PC-3 (cell line): ENCODE measurements at regions not wholly inside any gene's neighbourhood (a gene's known extent, or its start where the extent isn't known, plus 50 kb on each side); places are given as distances from the start of the nearest gene placed in this dataset.

Experiments used
- ATAC-seq: fragments of 200-7000 bp; cut with Tn5 transposase; 2 replicates; pipeline ENCODE4 v1.9.1; 2020; ENCODE audit warnings: mild to moderate bottlenecking, moderate library complexity
- BruUV-seq: library from RNA; stranded (reverse); fragments of 400-500 nt; replicated peaks from 2 replicates; lab custom pipeline; 2021; lab: Mats Ljungman, UMichigan
- CTCF ChIA-PET: fragments of 300-600 bp; sonication (Branson Sonifier 250); formaldehyde crosslinking; loops from one replicate; lab custom pipeline; 2022; ENCODE audit warnings: antibody characterized with exemption; lab: Charles Lee
- POLR2A ChIA-PET: fragments of 300-600 bp; sonication (Branson Sonifier 250); formaldehyde crosslinking; loops from one replicate; lab custom pipeline; 2022; ENCODE audit warnings: antibody characterized with exemption; ENCODE audit not compliant: unreplicated experiment; lab: Charles Lee
- DNase-seq: peaks from one replicate; pipeline ENCODE4 v3.0.0-alpha.2; 2015
- H2AFZ ChIP-seq: fragments of 300-600 bp; sonication (generic); 2 replicates; pipeline ENCODE4 v1.6.0; 2016; ENCODE audit warnings: antibody characterized with exemption, low read length
- H3F3A ChIP-seq: fragments of 300-600 bp; sonication (generic); one replicate; pipeline ENCODE4 v1.6.0; 2017; ENCODE audit warnings: antibody characterized with exemption, low read length, control low read depth, mild to moderate bottlenecking; ENCODE audit not compliant: unreplicated experiment
- H3K27ac ChIP-seq: fragments of 300-600 bp; sonication (generic); 2 replicates; pipeline ENCODE4 v1.5.1; 2016; ENCODE audit warnings: mild to moderate bottlenecking, low read length
- H3K27me3 ChIP-seq: fragments of 300-600 bp; sonication (generic); 2 replicates; pipeline ENCODE4 v1.6.1; 2016; ENCODE audit warnings: low read length, mixed read lengths
- H3K36me3 ChIP-seq: fragments of 300-600 bp; sonication (generic); 2 replicates; pipeline ENCODE4 v1.6.1; 2016; ENCODE audit warnings: low read depth, mixed run types, low read length, mixed read lengths
- H3K4me1 ChIP-seq: fragments of 300-600 bp; sonication (generic); 2 replicates; pipeline ENCODE4 v1.5.1; 2016; ENCODE audit warnings: low read length; ENCODE audit not compliant: insufficient read depth
- H3K4me2 ChIP-seq: fragments of 300-600 bp; sonication (generic); 2 replicates; pipeline ENCODE4 v1.6.0; 2016; ENCODE audit warnings: low read length
- H3K4me3 ChIP-seq: fragments of 300-600 bp; sonication (generic); 2 replicates; pipeline ENCODE4 v1.5.1; 2016; ENCODE audit warnings: mild to moderate bottlenecking, low read length, mixed read lengths
- H3K79me2 ChIP-seq: fragments of 300-600 bp; sonication (generic); 2 replicates; pipeline ENCODE4 v1.6.1; 2017; ENCODE audit warnings: low read length, mixed read lengths
- H3K9ac ChIP-seq: fragments of 300-600 bp; sonication (generic); 2 replicates; pipeline ENCODE4 v1.6.0; 2016; ENCODE audit warnings: mild to moderate bottlenecking, low read length
- H3K9me2 ChIP-seq: fragments of 300-600 bp; sonication (generic); replicated peaks from 2 replicates; pipeline ENCODE4 v1.6.1; 2016; ENCODE audit warnings: mixed run types, low read length, mixed read lengths
- H3K9me3 ChIP-seq: fragments of 300-600 bp; sonication (generic); 2 replicates; pipeline ENCODE4 v1.6.1; 2016; ENCODE audit warnings: low read length, mixed read lengths
- H4K20me1 ChIP-seq: fragments of 300-600 bp; sonication (generic); 2 replicates; pipeline ENCODE4 v1.6.1; 2016; ENCODE audit warnings: low read length, mixed read lengths
- CTCF ChIP-seq: fragments of 300-600 bp; sonication (generic); conservative IDR thresholded peaks from 2 replicates; pipeline ENCODE4 v1.5.1; 2017; ENCODE audit warnings: antibody characterized with exemption, low read depth, mild to moderate bottlenecking, low read length
- EZH2 ChIP-seq: fragments of 300-600 bp; sonication (generic); IDR thresholded peaks from one replicate; pipeline ENCODE4 v1.6.1; 2017; ENCODE audit warnings: antibody characterized with exemption, mild to moderate bottlenecking, low read length; ENCODE audit not compliant: unreplicated experiment
- EZH2phosphoT487 ChIP-seq: fragments of 300-600 bp; sonication (generic); IDR thresholded peaks from 2 replicates; pipeline ENCODE4 v1.6.1; 2018; ENCODE audit warnings: mild to moderate bottlenecking, antibody characterized with exemption, low read length, borderline replicate concordance
- intact Hi-C: fragments of 100-400 bp; cut with micrococcal nuclease; formaldehyde crosslinking; loops from 2 replicates; pipeline ENCODE4 v1.9.0; 2023

GRCh38 chr11:8745431-8746253 is 63.0 kb downstream of the RPL27A start:
- peaks cover 10% of the 10 kb centered on the region for H3K4me1 ChIP-seq
- no peak overlapping the region for H2AFZ ChIP-seq
- H3K27me3 ChIP-seq = no peaks in the 10 kb centered on the region
- H3K9ac ChIP-seq = no peak overlapping the region
- DNase-seq (no peak), ATAC-seq (no peak)
- H3K9me3 ChIP-seq = no peaks in the 10 kb centered on the region
- no peaks in the 10 kb centered on the region for H3K36me3 ChIP-seq
- CTCF ChIA-PET = no interaction called here
- POLR2A ChIA-PET = interaction anchor here (0.6 kb wide), 1 partner anchor 24 kb away, joined by 3 read pairs; no protein-coding TSS in a partner anchor
- no peak overlapping the region for H3K4me3 ChIP-seq
- TF ChIP-seq EZH2 = no peak
- no peak for TF ChIP-seq EZH2phosphoT487
- no peak for TF ChIP-seq CTCF
- H3K4me2 ChIP-seq = no peak overlapping the region
- H3F3A ChIP-seq = no peaks in the 10 kb centered on the region
- no peaks in the 10 kb centered on the region for H4K20me1 ChIP-seq
- intact Hi-C loops = loop anchor here (2.0 kb wide), 1 partner anchor 27 kb away; no protein-coding TSS in a partner anchor
- no peaks in the 10 kb centered on the region for H3K9me2 ChIP-seq
- no TSS peak for BruUV-seq
- no peak overlapping the region for H3K27ac ChIP-seq
- no peaks in the 10 kb centered on the region for H3K79me2 ChIP-seq

DNA sequence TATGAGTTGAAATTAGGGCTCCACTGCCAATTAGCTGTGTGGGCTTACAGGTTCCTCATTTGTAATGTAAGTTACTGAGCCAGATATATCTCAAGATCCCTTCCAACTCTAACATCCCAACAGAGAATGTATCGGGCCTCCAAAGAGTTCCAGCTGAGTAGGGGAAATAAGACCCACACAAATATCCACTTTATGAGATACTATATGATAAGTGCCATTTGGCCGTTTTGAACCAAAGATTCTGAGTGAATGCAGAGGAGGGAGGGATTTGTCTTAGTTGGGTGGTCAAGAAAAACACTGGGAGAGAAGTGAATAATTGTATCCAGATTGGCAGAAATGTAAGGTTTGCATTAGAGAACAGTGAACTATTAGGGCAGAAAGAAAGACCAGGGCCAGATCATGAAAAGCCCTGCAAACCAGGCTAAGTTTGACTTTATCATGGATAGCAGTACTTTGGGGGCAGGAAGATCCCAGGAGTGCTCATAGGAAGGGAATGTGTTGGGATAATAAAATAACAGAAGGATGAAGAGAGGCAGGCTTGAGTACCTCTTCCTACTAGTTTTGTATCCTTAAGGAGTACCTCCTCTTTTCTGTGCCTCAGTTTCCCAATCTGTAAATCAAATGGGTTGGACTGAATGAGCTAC is 63.9 kb downstream of the RPL27A start:
- TF ChIP-seq EZH2 (no peak), CTCF (no peak), EZH2phosphoT487 (no peak)
- intact Hi-C loops = no loop called here
- Histone ChIP-seq H3K9me2 (no peaks in the 10 kb centered on the region), H3K27me3 (no peaks in the 10 kb centered on the region), H4K20me1 (no peaks in the 10 kb centered on the region), H3K4me2 (no peak overlapping the region), H3K4me1 (peaks cover 10% of the 10 kb centered on the region), H2AFZ (no peak overlapping the region), H3K9me3 (no peaks in the 10 kb centered on the region), H3K36me3 (no peaks in the 10 kb centered on the region), H3K79me2 (no peaks in the 10 kb centered on the region), H3K9ac (no peak overlapping the region), H3K27ac (no peak overlapping the region), H3K4me3 (no peak overlapping the region), H3F3A (no peaks in the 10 kb centered on the region)
- DNase-seq (no peak), ATAC-seq (no peak)
- no TSS peak for BruUV-seq
- POLR2A ChIA-PET = interaction anchor here (0.6 kb wide), 1 partner anchor 162 kb away, joined by 6 read pairs; no protein-coding TSS in a partner anchor
- CTCF ChIA-PET = no interaction called here
